ENCODE measurements at regions not wholly inside any gene's neighbourhood (a gene's known extent, or its start where the extent isn't known, plus 50 kb on each side); places are given as distances from the start of the nearest gene placed in this dataset.

DNA sequence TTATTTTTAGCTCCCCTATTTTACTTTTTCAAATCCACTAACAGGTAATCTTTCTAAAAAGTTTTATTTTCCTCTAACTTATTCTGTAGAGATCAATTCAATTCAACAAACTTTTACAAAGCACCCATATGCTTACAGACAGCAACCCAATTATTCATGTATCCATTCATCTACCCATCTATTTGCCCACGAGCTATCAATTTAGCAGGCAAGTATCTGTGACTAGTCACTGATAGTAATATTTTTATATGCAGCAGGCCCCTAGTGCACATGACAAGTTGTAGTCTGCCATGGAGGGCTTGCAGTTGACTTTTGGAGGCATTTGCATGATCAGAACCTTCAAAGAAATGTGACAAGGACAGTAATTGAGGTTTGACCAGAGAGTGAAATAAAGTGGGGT lies 753.2 kb upstream of the TENM4 start:
- TF ChIP-seq EZH2phosphoT487 (IDR thresholded peaks at IDR 0.05; ENCODE audit: borderline replicate concordance, low read depth, low read length): no peak
- TF ChIP-seq, protein P1, sequence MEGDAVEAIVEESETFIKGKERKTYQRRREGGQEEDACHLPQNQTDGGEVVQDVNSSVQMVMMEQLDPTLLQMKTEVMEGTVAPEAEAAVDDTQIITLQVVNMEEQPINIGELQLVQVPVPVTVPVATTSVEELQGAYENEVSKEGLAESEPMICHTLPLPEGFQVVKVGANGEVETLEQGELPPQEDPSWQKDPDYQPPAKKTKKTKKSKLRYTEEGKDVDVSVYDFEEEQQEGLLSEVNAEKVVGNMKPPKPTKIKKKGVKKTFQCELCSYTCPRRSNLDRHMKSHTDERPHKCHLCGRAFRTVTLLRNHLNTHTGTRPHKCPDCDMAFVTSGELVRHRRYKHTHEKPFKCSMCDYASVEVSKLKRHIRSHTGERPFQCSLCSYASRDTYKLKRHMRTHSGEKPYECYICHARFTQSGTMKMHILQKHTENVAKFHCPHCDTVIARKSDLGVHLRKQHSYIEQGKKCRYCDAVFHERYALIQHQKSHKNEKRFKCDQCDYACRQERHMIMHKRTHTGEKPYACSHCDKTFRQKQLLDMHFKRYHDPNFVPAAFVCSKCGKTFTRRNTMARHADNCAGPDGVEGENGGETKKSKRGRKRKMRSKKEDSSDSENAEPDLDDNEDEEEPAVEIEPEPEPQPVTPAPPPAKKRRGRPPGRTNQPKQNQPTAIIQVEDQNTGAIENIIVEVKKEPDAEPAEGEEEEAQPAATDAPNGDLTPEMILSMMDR (conservative IDR thresholded peaks at IDR 0.05; ENCODE audit: low read length): no peak
